ENCODE measurements at regions not wholly inside any gene's neighbourhood (a gene's known extent, or its start where the extent isn't known, plus 50 kb on each side); places are given as distances from the start of the nearest gene placed in this dataset.

DNA sequence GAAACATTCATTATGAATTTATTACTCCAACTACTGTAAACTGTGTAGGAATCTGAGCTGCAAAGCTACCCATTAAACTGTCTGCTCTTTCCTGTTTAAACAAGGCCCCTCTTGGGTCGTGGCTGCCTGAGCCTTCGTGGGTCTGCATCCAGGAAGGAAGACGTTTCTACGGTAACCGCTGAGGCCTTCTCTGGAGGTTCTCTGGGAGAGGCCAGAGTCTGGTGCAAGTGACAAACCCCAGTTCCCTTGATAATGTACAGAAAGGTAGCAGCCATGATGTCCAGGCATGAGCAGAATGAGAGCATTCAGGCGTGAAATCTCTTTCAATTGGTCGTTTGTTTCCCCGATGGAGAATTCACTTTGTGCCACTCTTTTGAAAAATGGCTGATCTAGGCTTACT, 350.2 kb downstream of the PLPP3 start:
- no peaks in the 10 kb centered on the region for H3K9me3 ChIP-seq (ENCODE audit: control insufficient read depth, insufficient read depth, low read depth, low read length)
- peak in 1 of 2 donors; percentile 1 for DNase-seq (ENCODE audit: low read depth in 2 of 2)
- no peak for TF ChIP-seq EZH2 (IDR thresholded peaks at IDR 0.05; ENCODE audit: low read length, missing control alignments)
- TF ChIP-seq, protein P1, sequence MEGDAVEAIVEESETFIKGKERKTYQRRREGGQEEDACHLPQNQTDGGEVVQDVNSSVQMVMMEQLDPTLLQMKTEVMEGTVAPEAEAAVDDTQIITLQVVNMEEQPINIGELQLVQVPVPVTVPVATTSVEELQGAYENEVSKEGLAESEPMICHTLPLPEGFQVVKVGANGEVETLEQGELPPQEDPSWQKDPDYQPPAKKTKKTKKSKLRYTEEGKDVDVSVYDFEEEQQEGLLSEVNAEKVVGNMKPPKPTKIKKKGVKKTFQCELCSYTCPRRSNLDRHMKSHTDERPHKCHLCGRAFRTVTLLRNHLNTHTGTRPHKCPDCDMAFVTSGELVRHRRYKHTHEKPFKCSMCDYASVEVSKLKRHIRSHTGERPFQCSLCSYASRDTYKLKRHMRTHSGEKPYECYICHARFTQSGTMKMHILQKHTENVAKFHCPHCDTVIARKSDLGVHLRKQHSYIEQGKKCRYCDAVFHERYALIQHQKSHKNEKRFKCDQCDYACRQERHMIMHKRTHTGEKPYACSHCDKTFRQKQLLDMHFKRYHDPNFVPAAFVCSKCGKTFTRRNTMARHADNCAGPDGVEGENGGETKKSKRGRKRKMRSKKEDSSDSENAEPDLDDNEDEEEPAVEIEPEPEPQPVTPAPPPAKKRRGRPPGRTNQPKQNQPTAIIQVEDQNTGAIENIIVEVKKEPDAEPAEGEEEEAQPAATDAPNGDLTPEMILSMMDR (conservative IDR thresholded peaks at IDR 0.05 in 1 of 2, IDR thresholded peaks at IDR 0.05 in 1 of 2; ENCODE audit: low read depth in 1 of 2, low read length in 2 of 2), result no peak
- H2AFZ ChIP-seq (ENCODE audit: low read length), result no peak overlapping the region
- no peak overlapping the region for H3K4me2 ChIP-seq (ENCODE audit: extremely low read depth, insufficient read depth, low read length)
- no peak overlapping the region for H3K27ac ChIP-seq (ENCODE audit: insufficient read depth, low read length)
- no peaks in the 10 kb centered on the region for H3K36me3 ChIP-seq (ENCODE audit: control insufficient read depth, insufficient read depth, low read length)
- no peak overlapping the region for H3K4me3 ChIP-seq (replicated peaks in 1 of 4; ENCODE audit: control extremely low read depth in 1 of 4, insufficient read depth in 1 of 4, low read depth in 3 of 4, low read length in 4 of 4)
- no peaks in the 10 kb centered on the region for H3K4me1 ChIP-seq (ENCODE audit: control insufficient read depth, extremely low read depth, insufficient read depth, low read length)
- H3K9ac ChIP-seq (ENCODE audit: insufficient read depth, low read length), result no peak overlapping the region
- no peaks in the 10 kb centered on the region for H4K20me1 ChIP-seq (ENCODE audit: control insufficient read depth, extremely low read depth, insufficient read depth, low read length)
- no peaks in the 10 kb centered on the region for H3K27me3 ChIP-seq (ENCODE audit: control insufficient read depth, insufficient read depth, low read length)
- H3K79me2 ChIP-seq (ENCODE audit: control insufficient read depth, insufficient read depth, low read length), result no peaks in the 10 kb centered on the region

GRCh38 chr1:56227886-56228285, 351.5 kb downstream of the PLPP3 start:
- no peaks in the 10 kb centered on the region for H3K36me3 ChIP-seq (ENCODE audit: control insufficient read depth, insufficient read depth, low read length)
- no peak overlapping the region for H3K27ac ChIP-seq (ENCODE audit: insufficient read depth, low read length)
- no peaks in the 10 kb centered on the region for H3K79me2 ChIP-seq (ENCODE audit: control insufficient read depth, insufficient read depth, low read length)
- H2AFZ ChIP-seq (ENCODE audit: low read length), result no peak overlapping the region
- H3K27me3 ChIP-seq (ENCODE audit: control insufficient read depth, insufficient read depth, low read length), result no peaks in the 10 kb centered on the region
- H4K20me1 ChIP-seq (ENCODE audit: control insufficient read depth, extremely low read depth, insufficient read depth, low read length), result no peaks in the 10 kb centered on the region
- no peak overlapping the region for H3K4me2 ChIP-seq (ENCODE audit: extremely low read depth, insufficient read depth, low read length)
- no peak for TF ChIP-seq EZH2 (IDR thresholded peaks at IDR 0.05; ENCODE audit: low read length, missing control alignments)
- TF ChIP-seq, protein P1 (conservative IDR thresholded peaks at IDR 0.05 in 1 of 2, IDR thresholded peaks at IDR 0.05 in 1 of 2; ENCODE audit: low read depth in 1 of 2, low read length in 2 of 2), result no peak
- no peak overlapping the region for H3K4me3 ChIP-seq (replicated peaks in 1 of 4; ENCODE audit: control extremely low read depth in 1 of 4, insufficient read depth in 1 of 4, low read depth in 3 of 4, low read length in 4 of 4)
- no peak overlapping the region for H3K9ac ChIP-seq (ENCODE audit: insufficient read depth, low read length)
- no peaks in the 10 kb centered on the region for H3K9me3 ChIP-seq (ENCODE audit: control insufficient read depth, insufficient read depth, low read depth, low read length)
- no peaks in the 10 kb centered on the region for H3K4me1 ChIP-seq (ENCODE audit: control insufficient read depth, extremely low read depth, insufficient read depth, low read length)
- DNase-seq (ENCODE audit: low read depth in 2 of 2), result no peak

DNA sequence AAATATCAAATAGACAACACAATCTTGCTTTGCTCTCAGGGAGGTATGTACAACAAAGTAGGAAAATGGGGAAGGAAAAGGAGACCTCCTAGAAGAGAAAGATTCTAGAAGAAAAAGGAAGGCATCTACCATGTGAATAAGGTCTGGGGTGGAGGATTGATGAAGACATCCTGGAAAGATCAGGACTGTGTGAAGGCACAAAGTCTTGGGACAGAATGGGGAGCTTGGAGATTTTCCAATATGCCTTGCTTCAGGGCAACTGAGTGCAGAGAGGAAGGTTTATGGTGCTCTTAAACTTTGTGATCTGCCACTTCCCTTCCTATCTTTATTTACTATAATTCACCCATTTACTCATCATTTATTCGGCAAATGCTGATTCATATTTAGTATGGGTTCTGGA, 352.0 kb downstream of the PLPP3 start:
- no peaks in the 10 kb centered on the region for H3K79me2 ChIP-seq (ENCODE audit: control insufficient read depth, insufficient read depth, low read length)
- H3K4me3 ChIP-seq (replicated peaks in 1 of 4; ENCODE audit: control extremely low read depth in 1 of 4, insufficient read depth in 1 of 4, low read depth in 3 of 4, low read length in 4 of 4), result no peak overlapping the region
- H3K4me2 ChIP-seq (ENCODE audit: extremely low read depth, insufficient read depth, low read length), result no peak overlapping the region
- no peak overlapping the region for H2AFZ ChIP-seq (ENCODE audit: low read length)
- H3K9me3 ChIP-seq (ENCODE audit: control insufficient read depth, insufficient read depth, low read depth, low read length), result no peaks in the 10 kb centered on the region
- no peak for TF ChIP-seq EZH2 (IDR thresholded peaks at IDR 0.05; ENCODE audit: low read length, missing control alignments)
- TF ChIP-seq, protein P1 (conservative IDR thresholded peaks at IDR 0.05 in 1 of 2, IDR thresholded peaks at IDR 0.05 in 1 of 2; ENCODE audit: low read depth in 1 of 2, low read length in 2 of 2), result no peak
- DNase-seq (ENCODE audit: low read depth in 2 of 2), result no peak
- H3K27me3 ChIP-seq (ENCODE audit: control insufficient read depth, insufficient read depth, low read length), result no peaks in the 10 kb centered on the region
- H3K36me3 ChIP-seq (ENCODE audit: control insufficient read depth, insufficient read depth, low read length), result no peaks in the 10 kb centered on the region
- no peak overlapping the region for H3K9ac ChIP-seq (ENCODE audit: insufficient read depth, low read length)
- H4K20me1 ChIP-seq (ENCODE audit: control insufficient read depth, extremely low read depth, insufficient read depth, low read length), result no peaks in the 10 kb centered on the region
- no peaks in the 10 kb centered on the region for H3K4me1 ChIP-seq (ENCODE audit: control insufficient read depth, extremely low read depth, insufficient read depth, low read length)
- no peak overlapping the region for H3K27ac ChIP-seq (ENCODE audit: insufficient read depth, low read length)
